Neural progenitor cell (in vitro differentiated cells): ENCODE measurements at regions not wholly inside any gene's neighbourhood (a gene's known extent, or its start where the extent isn't known, plus 50 kb on each side); places are given as distances from the start of the nearest gene placed in this dataset.

Source experiments
- DNase-seq: peaks from one replicate; pipeline ENCODE4 v3.0.0-alpha.2; 2016; ENCODE audit warnings: low spot score
- H2AFZ ChIP-seq: fragments of 200-600 bp; sonication (generic); replicated peaks from 2 replicates; pipeline ENCODE4 v1.6.1; 2016; ENCODE audit warnings: antibody characterized with exemption
- H3F3A ChIP-seq: fragments of 200-600 bp; sonication (generic); 2 replicates; pipeline ENCODE4 v1.6.1; 2016; ENCODE audit warnings: antibody characterized with exemption, low read depth
- H3K27ac ChIP-seq: fragments of 200-600 bp; sonication (generic); 2 replicates; pipeline ENCODE4 v1.5.1; 2016; ENCODE audit warnings: mild to moderate bottlenecking
- H3K27me3 ChIP-seq: fragments of 200-600 bp; sonication (generic); 2 replicates; pipeline ENCODE4 v1.6.1; 2016; ENCODE audit warnings: mild to moderate bottlenecking, moderate library complexity
- H3K36me3 ChIP-seq: fragments of 200-600 bp; sonication (generic); 2 replicates; pipeline ENCODE4 v1.5.1; 2016
- H3K4me1 ChIP-seq: fragments of 200-600 bp; sonication (generic); 2 replicates; pipeline ENCODE4 v1.6.1; 2016; ENCODE audit warnings: mixed run types
- H3K4me2 ChIP-seq: fragments of 200-600 bp; sonication (generic); 2 replicates; pipeline ENCODE4 v1.6.1; 2016
- H3K4me3 ChIP-seq: fragments of 200-600 bp; sonication (generic); 2 replicates; pipeline ENCODE4 v1.5.1; 2016
- H3K79me2 ChIP-seq: fragments of 200-600 bp; sonication (generic); 2 replicates; pipeline ENCODE4 v1.6.1; 2016; ENCODE audit warnings: low read depth
- H3K9ac ChIP-seq: fragments of 200-600 bp; sonication (generic); 2 replicates; pipeline ENCODE4 v1.6.1; 2016
- H3K9me3 ChIP-seq: fragments of 200-600 bp; sonication (generic); 2 replicates; pipeline ENCODE4 v1.5.1; 2016; ENCODE audit warnings: low read depth
- H4K20me1 ChIP-seq: fragments of 200-600 bp; sonication (generic); 2 replicates; pipeline ENCODE4 v1.6.1; 2016; ENCODE audit warnings: low read depth
- H3K27ac Mint-ChIP-seq: 3 replicates; pipeline ENCODE4 v1.8.0; 2021; ENCODE audit warnings: mixed read lengths
- H3K27me3 Mint-ChIP-seq: 2 replicates; pipeline ENCODE4 v1.8.0; 2022; ENCODE audit warnings: low read depth, mild to moderate bottlenecking, inconsistent platforms, moderate library complexity, mixed read lengths; ENCODE audit not compliant: insufficient read depth
- H3K36me3 Mint-ChIP-seq: 3 replicates; pipeline ENCODE4 v1.8.0; 2021; ENCODE audit warnings: mixed read lengths
- H3K4me1 Mint-ChIP-seq: 3 replicates; pipeline ENCODE4 v1.8.0; 2021; ENCODE audit warnings: mixed read lengths
- H3K4me3 Mint-ChIP-seq: 3 replicates; pipeline ENCODE4 v1.8.0; 2021; ENCODE audit warnings: mild to moderate bottlenecking, moderate library complexity, mixed read lengths
- H3K9me3 Mint-ChIP-seq: 3 replicates; pipeline ENCODE4 v1.8.0; 2020; ENCODE audit warnings: mixed read lengths
- EZH2 ChIP-seq: fragments of 200-600 bp; sonication (generic); IDR thresholded peaks from 2 replicates; pipeline ENCODE4 v1.6.1; 2017; ENCODE audit warnings: antibody characterized with exemption, mild to moderate bottlenecking, moderate library complexity
- EZH2phosphoT487 ChIP-seq: fragments of 200-600 bp; sonication (generic); IDR thresholded peaks from 2 replicates; pipeline ENCODE4 v1.6.1; 2017; ENCODE audit warnings: antibody characterized with exemption
- TF ChIP-seq, protein P1 (sequence below): fragments of 200-600 bp; sonication (generic); IDR thresholded peaks from 2 replicates; pipeline ENCODE4 v1.5.1; 2017; ENCODE audit warnings: antibody characterized with exemption, mild to moderate bottlenecking

DNA sequence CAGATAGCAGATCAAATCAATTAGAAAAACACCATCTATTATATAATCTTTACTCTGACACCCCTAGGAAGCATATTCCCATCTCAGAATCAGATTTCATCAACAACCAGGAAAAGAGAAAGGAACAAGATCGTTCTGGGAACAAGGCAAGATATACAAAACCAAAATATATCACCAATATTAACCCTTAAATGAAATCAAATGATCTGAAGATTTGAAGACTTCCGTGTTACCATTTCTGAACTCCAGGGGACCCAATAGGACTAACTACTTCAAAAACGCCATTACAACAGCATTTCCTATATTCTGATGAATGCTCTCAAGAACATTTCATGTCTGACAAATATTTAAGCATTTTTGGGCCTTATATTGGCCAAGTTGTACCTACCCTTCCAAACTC lies 624.2 kb upstream of the ZFHX3 start:
- TF ChIP-seq, protein P1, sequence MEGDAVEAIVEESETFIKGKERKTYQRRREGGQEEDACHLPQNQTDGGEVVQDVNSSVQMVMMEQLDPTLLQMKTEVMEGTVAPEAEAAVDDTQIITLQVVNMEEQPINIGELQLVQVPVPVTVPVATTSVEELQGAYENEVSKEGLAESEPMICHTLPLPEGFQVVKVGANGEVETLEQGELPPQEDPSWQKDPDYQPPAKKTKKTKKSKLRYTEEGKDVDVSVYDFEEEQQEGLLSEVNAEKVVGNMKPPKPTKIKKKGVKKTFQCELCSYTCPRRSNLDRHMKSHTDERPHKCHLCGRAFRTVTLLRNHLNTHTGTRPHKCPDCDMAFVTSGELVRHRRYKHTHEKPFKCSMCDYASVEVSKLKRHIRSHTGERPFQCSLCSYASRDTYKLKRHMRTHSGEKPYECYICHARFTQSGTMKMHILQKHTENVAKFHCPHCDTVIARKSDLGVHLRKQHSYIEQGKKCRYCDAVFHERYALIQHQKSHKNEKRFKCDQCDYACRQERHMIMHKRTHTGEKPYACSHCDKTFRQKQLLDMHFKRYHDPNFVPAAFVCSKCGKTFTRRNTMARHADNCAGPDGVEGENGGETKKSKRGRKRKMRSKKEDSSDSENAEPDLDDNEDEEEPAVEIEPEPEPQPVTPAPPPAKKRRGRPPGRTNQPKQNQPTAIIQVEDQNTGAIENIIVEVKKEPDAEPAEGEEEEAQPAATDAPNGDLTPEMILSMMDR: no peak
- TF ChIP-seq EZH2phosphoT487 (no peak), EZH2 (no peak)
- H3K27ac Mint-ChIP-seq: no peak overlapping the region
- H3K9ac ChIP-seq: no peak overlapping the region
- no peaks in the 10 kb centered on the region for H3K27me3 ChIP-seq
- peaks cover 24% of the 10 kb centered on the region for H3K4me1 Mint-ChIP-seq
- no peaks in the 10 kb centered on the region for H3K9me3 ChIP-seq
- peaks cover 9% of the 10 kb centered on the region for H3K4me1 ChIP-seq
- H3K27ac ChIP-seq: no peak overlapping the region
- H4K20me1 ChIP-seq: no peaks in the 10 kb centered on the region
- H3K79me2 ChIP-seq: no peaks in the 10 kb centered on the region
- no peak overlapping the region for H3K4me3 ChIP-seq
- H3K4me3 Mint-ChIP-seq: no peak overlapping the region
- no peak for DNase-seq
- no peaks in the 10 kb centered on the region for H3K36me3 ChIP-seq
- H3F3A ChIP-seq: no peaks in the 10 kb centered on the region
- no peaks in the 10 kb centered on the region for H3K27me3 Mint-ChIP-seq
- no peaks in the 10 kb centered on the region for H3K36me3 Mint-ChIP-seq
- peaks cover 17% of the 10 kb centered on the region for H3K9me3 Mint-ChIP-seq
- H2AFZ ChIP-seq: no peak overlapping the region
- H3K4me2 ChIP-seq: no peak overlapping the region

DNA sequence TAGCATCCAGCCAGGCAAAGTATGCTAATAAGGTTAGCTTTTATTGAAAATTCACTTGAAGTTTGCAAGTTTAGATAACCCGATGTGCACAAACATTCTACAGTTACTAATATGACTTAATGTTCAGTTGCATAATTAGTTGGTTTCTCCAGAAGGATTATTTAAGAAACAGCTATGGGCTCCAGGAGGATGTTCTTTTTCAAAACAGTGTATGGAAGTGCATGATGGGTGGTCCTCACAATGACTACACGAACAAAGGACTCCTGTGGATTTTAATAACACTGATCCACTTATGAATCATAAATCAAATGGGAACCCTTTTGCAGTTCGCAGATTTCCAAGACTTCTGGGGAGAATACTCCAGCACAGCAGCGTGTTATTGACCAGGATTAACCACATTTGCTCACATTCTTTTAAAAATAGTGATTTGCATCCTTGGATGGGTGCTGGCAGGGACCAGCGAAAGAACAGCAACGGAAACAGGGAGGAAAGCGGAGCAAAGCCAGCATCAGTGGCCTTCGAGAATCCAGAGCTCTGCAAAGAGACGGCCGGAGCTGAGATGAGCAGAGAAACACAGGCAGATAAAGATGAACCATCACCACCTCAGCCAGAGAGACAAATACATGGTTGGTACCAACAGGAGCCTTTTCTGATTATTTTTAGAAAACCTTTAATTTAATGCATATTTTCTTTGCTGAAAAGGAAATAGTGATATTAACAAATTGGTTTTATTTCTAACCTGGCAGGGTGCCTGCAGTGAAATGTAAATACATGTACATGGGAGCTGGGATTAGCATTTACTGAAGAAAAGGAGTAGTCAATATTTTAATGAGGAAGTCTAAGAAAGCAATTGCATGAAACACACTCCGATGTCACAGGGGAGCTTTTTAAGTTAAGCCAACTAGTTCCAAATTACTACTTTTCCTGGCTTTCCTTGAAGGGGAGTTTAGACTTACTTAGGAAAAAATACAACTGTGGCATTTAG lies 623.2 kb upstream of the ZFHX3 start:
- Histone ChIP-seq H3K27ac (no peak overlapping the region), H3K4me3 (no peak overlapping the region), H4K20me1 (no peaks in the 10 kb centered on the region), H3K4me2 (peak overlapping the region; percentile 51), H3K9me3 (no peaks in the 10 kb centered on the region), H3K27me3 (no peaks in the 10 kb centered on the region), H3K36me3 (no peaks in the 10 kb centered on the region), H3F3A (no peaks in the 10 kb centered on the region), H3K79me2 (no peaks in the 10 kb centered on the region), H3K4me1 (peaks cover 9% of the 10 kb centered on the region), H3K9ac (no peak overlapping the region), H2AFZ (peak overlapping the region; percentile 69)
- Mint-ChIP-seq H3K27me3 (no peaks in the 10 kb centered on the region), H3K36me3 (no peaks in the 10 kb centered on the region), H3K27ac (peak overlapping the region; percentile 18), H3K9me3 (peaks cover 15% of the 10 kb centered on the region), H3K4me1 (peaks cover 24% of the 10 kb centered on the region), H3K4me3 (peak overlapping the region; percentile 24)
- TF ChIP-seq EZH2phosphoT487 (no peak), EZH2 (no peak)
- TF ChIP-seq, protein P1: no peak
- DNase-seq: peak; percentile 21

DNA sequence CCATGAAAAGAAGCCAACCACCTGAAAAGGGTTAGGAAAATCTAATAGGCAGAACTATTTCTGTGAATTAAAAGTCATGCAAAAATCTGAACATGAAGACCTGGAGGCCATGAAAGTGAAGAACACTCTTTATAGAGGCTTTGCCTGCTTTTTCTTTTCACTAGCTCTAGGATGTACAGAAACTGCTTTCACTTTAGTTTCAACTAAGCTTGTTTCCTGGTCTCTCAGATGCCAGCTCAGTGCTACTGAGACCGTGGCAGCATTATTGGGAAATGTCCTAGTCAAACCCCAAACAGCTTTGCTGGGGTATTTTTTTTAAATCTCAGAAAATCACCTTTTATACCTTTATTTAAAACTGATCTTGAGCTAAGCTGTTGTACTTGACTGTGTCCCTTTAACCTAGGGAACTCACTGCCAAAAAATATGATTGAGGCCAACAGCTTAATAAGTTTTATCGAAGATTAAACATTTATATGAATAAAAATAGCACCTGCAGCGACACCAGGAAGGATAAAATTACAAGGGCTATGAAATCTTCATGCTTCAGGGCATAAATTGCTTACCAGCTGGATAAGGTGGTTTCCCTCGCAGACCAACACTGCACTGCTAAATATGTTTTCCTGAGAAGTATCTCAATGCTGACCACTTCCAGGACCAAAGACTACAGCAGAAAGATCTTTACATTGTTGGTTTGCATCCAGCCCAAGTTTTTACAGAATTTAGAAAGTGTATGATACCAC lies 621.8 kb upstream of the ZFHX3 start:
- Histone ChIP-seq H3K27me3 (no peaks in the 10 kb centered on the region), H3K9ac (no peak overlapping the region), H3K9me3 (no peaks in the 10 kb centered on the region), H3K4me3 (no peak overlapping the region), H3K79me2 (no peaks in the 10 kb centered on the region), H3K4me1 (peaks cover 9% of the 10 kb centered on the region), H4K20me1 (no peaks in the 10 kb centered on the region), H3K36me3 (no peaks in the 10 kb centered on the region), H3K4me2 (no peak overlapping the region), H3K27ac (no peak overlapping the region), H3F3A (no peaks in the 10 kb centered on the region), H2AFZ (no peak overlapping the region)
- peaks cover 24% of the 10 kb centered on the region for H3K4me1 Mint-ChIP-seq
- H3K27me3 Mint-ChIP-seq: no peaks in the 10 kb centered on the region
- H3K4me3 Mint-ChIP-seq: no peak overlapping the region
- H3K36me3 Mint-ChIP-seq: no peaks in the 10 kb centered on the region
- TF ChIP-seq, protein P1: no peak
- no peak for TF ChIP-seq EZH2
- TF ChIP-seq EZH2phosphoT487: no peak
- H3K27ac Mint-ChIP-seq: no peak overlapping the region
- DNase-seq: no peak
- H3K9me3 Mint-ChIP-seq: peaks cover 12% of the 10 kb centered on the region
